PC-9 (cell line): ENCODE measurements at regions not wholly inside any gene's neighbourhood (a gene's known extent, or its start where the extent isn't known, plus 50 kb on each side); places are given as distances from the start of the nearest gene placed in this dataset.

Source experiments
- BruUV-seq: library from RNA; stranded (reverse); fragments of 400-500 nt; replicated peaks from 2 replicates; lab custom pipeline; 2021; lab: Mats Ljungman, UMichigan
- CTCF ChIA-PET: fragments of 300-600 bp; sonication (Branson Sonifier 250); formaldehyde crosslinking; loops from one replicate; lab custom pipeline; 2022; ENCODE audit warnings: antibody characterized with exemption; lab: Charles Lee
- POLR2A ChIA-PET: fragments of 300-600 bp; sonication (Branson Sonifier 250); formaldehyde crosslinking; loops from one replicate; lab custom pipeline; 2022; ENCODE audit warnings: antibody characterized with exemption; ENCODE audit not compliant: unreplicated experiment; lab: Charles Lee
- DNase-seq, 2 experiments: peaks; one replicate each; pipeline versions ENCODE4 v3.0.0 to v3.0.0-alpha.2; 2015 to 2022; ENCODE audit warnings: mixed read lengths in 1 of 2
- H2AFZ ChIP-seq: fragments of 200-600 bp; sonication (generic); 2 replicates; pipeline ENCODE4 v1.8.1; 2017; ENCODE audit warnings: antibody characterized with exemption
- H3F3A ChIP-seq: fragments of 200-600 bp; sonication (generic); 2 replicates; pipeline ENCODE4 v1.8.1; 2017; ENCODE audit warnings: antibody characterized with exemption, mild to moderate bottlenecking, low read depth; ENCODE audit not compliant: insufficient read depth
- H3K27ac ChIP-seq: fragments of 200-600 bp; sonication (generic); 2 replicates; pipeline ENCODE4 v1.6.1; 2016; ENCODE audit warnings: mixed run types
- H3K27me3 ChIP-seq: fragments of 200-600 bp; sonication (generic); 2 replicates; pipeline ENCODE4 v1.6.1; 2016; ENCODE audit warnings: low read depth, mixed run types; ENCODE audit not compliant: insufficient read depth
- H3K36me3 ChIP-seq: fragments of 200-600 bp; sonication (generic); 2 replicates; pipeline ENCODE4 v1.6.1; 2016; ENCODE audit warnings: low read depth, mixed run types
- H3K4me1 ChIP-seq: fragments of 200-600 bp; sonication (generic); replicated peaks from 2 replicates; pipeline ENCODE4 v1.6.1; 2016; ENCODE audit warnings: mixed run types; ENCODE audit not compliant: insufficient read depth
- H3K4me2 ChIP-seq: fragments of 200-600 bp; sonication (generic); 2 replicates; pipeline ENCODE4 v1.6.1; 2017; ENCODE audit warnings: mixed run types
- H3K4me3 ChIP-seq: fragments of 200-600 bp; sonication (generic); 2 replicates; pipeline ENCODE4 v1.6.1; 2016; ENCODE audit warnings: mixed run types
- H3K79me2 ChIP-seq: fragments of 200-600 bp; sonication (generic); 2 replicates; pipeline ENCODE4 v1.6.1; 2017; ENCODE audit warnings: low read depth, mixed run types
- H3K9me2 ChIP-seq: fragments of 200-600 bp; sonication (generic); 2 replicates; pipeline ENCODE4 v1.8.1; 2017; ENCODE audit warnings: mild to moderate bottlenecking; ENCODE audit not compliant: insufficient read depth
- H3K9me3 ChIP-seq: fragments of 200-600 bp; sonication (generic); 2 replicates; pipeline ENCODE4 v1.8.1; 2016; ENCODE audit warnings: low read depth; ENCODE audit not compliant: insufficient read depth
- H4K20me1 ChIP-seq: fragments of 200-600 bp; sonication (generic); 2 replicates; pipeline ENCODE4 v1.8.1; 2017; ENCODE audit not compliant: insufficient read depth
- CTCF ChIP-seq: fragments of 200-600 bp; sonication (generic); conservative IDR thresholded peaks from 2 replicates; pipeline ENCODE4 v1.6.1; 2017; ENCODE audit warnings: mixed run types, antibody characterized with exemption, mild to moderate bottlenecking, moderate library complexity
- EZH2 ChIP-seq: fragments of 200-600 bp; sonication (generic); IDR thresholded peaks from 2 replicates; pipeline ENCODE4 v1.8.0; 2017; ENCODE audit warnings: antibody characterized with exemption, low read depth
- intact Hi-C: fragments of 100-400 bp; cut with micrococcal nuclease; formaldehyde crosslinking; loops from one replicate; pipeline ENCODE4 v1.10.0; 2022; ENCODE audit not compliant: unreplicated experiment

DNA sequence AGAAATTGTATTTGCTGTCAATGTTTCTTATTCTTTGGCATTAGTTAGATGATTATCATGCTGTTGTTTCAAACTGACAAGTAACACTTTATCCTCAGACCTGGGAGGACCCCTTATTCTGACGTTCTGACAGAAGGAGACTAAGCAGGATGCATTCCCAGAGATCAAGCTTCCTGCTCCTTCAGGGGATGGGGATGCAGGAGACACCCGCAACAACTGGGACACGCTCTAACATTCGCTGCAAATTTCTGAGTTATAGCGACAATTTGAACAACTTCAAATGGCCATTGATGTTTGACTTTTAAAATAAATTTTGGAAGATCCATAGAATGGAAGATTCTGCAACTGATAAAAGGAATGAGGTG is 69.0 kb upstream of the ZNF184 start:
- H3F3A ChIP-seq, result peaks cover 48% of the 10 kb centered on the region
- DNase-seq, result no peak
- ChIA-PET CTCF (interaction anchor here (0.8 kb wide), 1 partner anchor 1372 kb away, joined by 3 read pairs; no protein-coding TSS in a partner anchor), POLR2A (no interaction called here)
- no peak overlapping the region for H3K27ac ChIP-seq
- no peaks in the 10 kb centered on the region for H3K9me2 ChIP-seq
- TF ChIP-seq CTCF (no peak), EZH2 (no peak)
- H3K27me3 ChIP-seq, result no peaks in the 10 kb centered on the region
- no TSS peak for BruUV-seq
- H3K4me3 ChIP-seq, result peak overlapping the region; percentile 32; the same call in 1 of the 2 replicates
- no peak overlapping the region for H2AFZ ChIP-seq
- no peaks in the 10 kb centered on the region for H3K79me2 ChIP-seq
- intact Hi-C loops, result no loop called here
- H3K36me3 ChIP-seq, result no peaks in the 10 kb centered on the region
- peak overlapping the region; percentile 68 for H3K4me2 ChIP-seq
- peaks cover 19% of the 10 kb centered on the region for H3K4me1 ChIP-seq
- H3K9me3 ChIP-seq, result no peaks in the 10 kb centered on the region
- no peaks in the 10 kb centered on the region for H4K20me1 ChIP-seq

DNA sequence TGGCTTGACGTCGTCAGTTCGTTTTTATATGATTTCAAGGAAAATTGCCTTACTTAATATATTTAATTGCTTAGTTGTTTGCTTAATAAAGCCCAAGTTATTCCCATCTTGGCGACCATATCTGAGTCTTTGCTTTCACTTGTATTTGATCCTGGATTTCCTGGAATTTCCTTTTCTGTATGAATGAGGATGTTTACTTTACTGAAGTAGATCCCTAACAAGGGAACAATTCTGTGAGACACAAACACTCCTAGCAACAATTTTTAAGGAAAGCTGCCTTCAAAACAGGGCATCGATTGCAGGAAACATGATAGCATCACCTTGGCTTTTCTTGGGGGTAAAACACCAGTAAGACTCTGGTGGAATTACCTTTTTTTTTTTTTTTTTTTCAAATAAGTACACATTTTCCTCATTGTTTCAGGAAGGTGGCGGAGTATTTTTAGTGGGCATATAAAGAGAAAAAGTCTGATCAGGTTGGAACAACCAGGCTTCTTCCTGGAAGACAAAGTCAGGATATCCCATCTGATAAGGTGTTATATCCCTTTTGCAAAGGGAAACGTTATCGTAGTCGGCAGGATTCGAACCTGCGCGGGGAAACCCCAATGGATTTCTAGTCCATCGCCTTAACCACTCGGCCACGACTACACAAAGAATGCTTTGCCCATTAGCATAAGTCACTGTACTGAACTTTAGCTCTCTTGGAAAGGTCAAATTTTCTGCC is 68.5 kb upstream of the ZNF184 start:
- H3F3A ChIP-seq, result peaks cover 43% of the 10 kb centered on the region
- intact Hi-C loops, result no loop called here
- peak overlapping the region; percentile 68 for H3K4me2 ChIP-seq
- H4K20me1 ChIP-seq, result no peaks in the 10 kb centered on the region
- no peaks in the 10 kb centered on the region for H3K36me3 ChIP-seq
- ChIA-PET CTCF (interaction anchor here (0.8 to 1.1 kb wide), 2 partner anchors 23 to 1373 kb away, joined by 3 read pairs; no protein-coding TSS in a partner anchor), POLR2A (no interaction called here)
- no peaks in the 10 kb centered on the region for H3K9me3 ChIP-seq
- TF ChIP-seq EZH2, result no peak
- TF ChIP-seq CTCF, result no peak
- no peaks in the 10 kb centered on the region for H3K79me2 ChIP-seq
- no TSS peak for BruUV-seq
- H3K9me2 ChIP-seq, result no peaks in the 10 kb centered on the region
- no peak for DNase-seq
- 0 out of 2 replicates have a peak overlapping the region, but pooled peaks have one; percentile 32 for H2AFZ ChIP-seq
- H3K27ac ChIP-seq, result no peak overlapping the region
- peaks cover 19% of the 10 kb centered on the region for H3K4me1 ChIP-seq
- peak overlapping the region; percentile 32 for H3K4me3 ChIP-seq
- H3K27me3 ChIP-seq, result no peaks in the 10 kb centered on the region

GRCh38 chr6:27539551-27539950 is 66.6 kb upstream of the ZNF184 start:
- Histone ChIP-seq H4K20me1 (no peaks in the 10 kb centered on the region), H2AFZ (peak overlapping the region; percentile 69), H3K9me2 (no peaks in the 10 kb centered on the region), H3F3A (peaks cover 26% of the 10 kb centered on the region), H3K9me3 (no peaks in the 10 kb centered on the region), H3K36me3 (no peaks in the 10 kb centered on the region), H3K4me1 (peaks cover 19% of the 10 kb centered on the region), H3K27me3 (no peaks in the 10 kb centered on the region), H3K4me3 (peak overlapping the region; percentile 57; the same call in 1 of the 2 replicates), H3K79me2 (no peaks in the 10 kb centered on the region), H3K4me2 (peak overlapping the region; percentile 61), H3K27ac (no peak overlapping the region)
- no peak for TF ChIP-seq EZH2
- intact Hi-C loops, result no loop called here
- ChIA-PET POLR2A (no interaction called here), CTCF (no interaction called here)
- DNase-seq, result no peak
- no TSS peak for BruUV-seq
